ENCODE measurements at regions not wholly inside any gene's neighbourhood (a gene's known extent, or its start where the extent isn't known, plus 50 kb on each side); places are given as distances from the start of the nearest gene placed in this dataset.

DNA sequence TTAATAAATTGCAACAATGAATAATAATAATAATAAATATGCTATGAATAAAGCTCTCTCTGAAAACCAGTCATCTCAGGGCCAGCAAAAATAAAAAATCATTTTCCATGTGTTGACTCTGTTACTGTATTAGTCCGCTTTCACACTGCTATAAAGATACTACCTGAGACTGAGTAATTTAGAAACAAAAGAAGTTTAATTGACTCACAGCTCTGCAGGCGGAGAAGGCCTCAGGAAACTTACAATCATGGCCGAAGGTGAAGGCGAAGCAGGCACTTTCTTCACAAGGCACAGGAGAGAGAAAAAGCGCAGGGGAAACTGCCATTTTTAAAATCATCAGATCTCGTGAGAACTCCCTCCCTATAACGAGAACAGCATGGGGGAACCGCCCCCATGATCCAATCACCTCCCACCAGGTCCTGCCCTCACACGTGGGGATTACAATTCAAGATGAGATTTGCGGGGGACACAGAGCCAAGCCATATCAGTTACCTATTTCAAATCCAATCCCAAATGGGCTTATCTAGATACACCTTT lies 224.1 kb downstream of the IGSF11 start:
- Histone ChIP-seq H3K23ac (ENCODE audit: low read length in 2 of 2) (no peak overlapping the region), H3K4me3 (ENCODE audit: insufficient read depth in 1 of 2, low read depth in 1 of 2, low read length in 2 of 2) (no peak overlapping the region), H3K9ac (ENCODE audit: low read length) (no peak overlapping the region), H2BK12ac (ENCODE audit: low read length in 2 of 2) (no peak overlapping the region), H4K8ac (ENCODE audit: low read length) (no peak overlapping the region), H3K9me3 (ENCODE audit: control insufficient read depth, low read length) (no peaks in the 10 kb centered on the region), H2BK120ac (ENCODE audit: low read depth, low read length) (no peak overlapping the region), H2AFZ (ENCODE audit: low read depth, low read length) (no peak overlapping the region), H3K14ac (ENCODE audit: low read length in 2 of 2) (no peak overlapping the region), H3K27ac (ENCODE audit: low read length, poor library complexity, severe bottlenecking) (no peak overlapping the region), H2BK15ac (ENCODE audit: low read depth, poor library complexity, severe bottlenecking) (no peak overlapping the region), H2AK5ac (ENCODE audit: low read length, severe bottlenecking) (no peak overlapping the region), H2BK5ac (ENCODE audit: low read depth, low read length, poor library complexity, severe bottlenecking) (no peak overlapping the region), H3K4me1 (ENCODE audit: control insufficient read depth, insufficient read depth, low read depth, low read length) (no peaks in the 10 kb centered on the region), H3K18ac (ENCODE audit: low read depth in 1 of 2, low read length in 2 of 2) (no peak overlapping the region), H3K79me1 (replicated peaks; ENCODE audit: low read length, poor library complexity, severe bottlenecking) (no peaks in the 10 kb centered on the region), H3K27me3 (ENCODE audit: control insufficient read depth in 1 of 2, insufficient read depth in 1 of 2, low read length in 2 of 2) (no peaks in the 10 kb centered on the region), H3K4me2 (ENCODE audit: low read length, poor library complexity, severe bottlenecking) (no peak overlapping the region), H3K4ac (ENCODE audit: low read depth in 1 of 2, low read length in 2 of 2) (no peak overlapping the region), H4K91ac (ENCODE audit: low read length) (no peak overlapping the region), H3K36me3 (ENCODE audit: control insufficient read depth in 1 of 2, insufficient read depth in 2 of 2, low read depth in 1 of 2, low read length in 2 of 2) (no peaks in the 10 kb centered on the region)
- 89% methylated on average over 10 of the region's 10 CpGs for WGBS
- no peak for DNase-seq

- H3K9me3 ChIP-seq (ENCODE audit: control insufficient read depth, low read length) = no peaks in the 10 kb centered on the region
- H3K14ac ChIP-seq (ENCODE audit: low read length in 2 of 2) = no peak overlapping the region
- no peak overlapping the region for H3K9ac ChIP-seq (ENCODE audit: low read length)
- H2BK5ac ChIP-seq (ENCODE audit: low read depth, low read length, poor library complexity, severe bottlenecking) = no peak overlapping the region
- H3K4me2 ChIP-seq (ENCODE audit: low read length, poor library complexity, severe bottlenecking) = no peak overlapping the region
- H3K23ac ChIP-seq (ENCODE audit: low read length in 2 of 2) = no peak overlapping the region
- no peak overlapping the region for H2BK120ac ChIP-seq (ENCODE audit: low read depth, low read length)
- H2BK12ac ChIP-seq (ENCODE audit: low read length in 2 of 2) = no peak overlapping the region
- H3K18ac ChIP-seq (ENCODE audit: low read depth in 1 of 2, low read length in 2 of 2) = no peak overlapping the region
- no peak overlapping the region for H3K4me3 ChIP-seq (ENCODE audit: insufficient read depth in 1 of 2, low read depth in 1 of 2, low read length in 2 of 2)
- H3K79me1 ChIP-seq (replicated peaks; ENCODE audit: low read length, poor library complexity, severe bottlenecking) = no peaks in the 10 kb centered on the region
- WGBS = no CpG with 5 or more reads among the region's 3 CpGs
- no peaks in the 10 kb centered on the region for H3K27me3 ChIP-seq (ENCODE audit: control insufficient read depth in 1 of 2, insufficient read depth in 1 of 2, low read length in 2 of 2)
- no peak overlapping the region for H2AK5ac ChIP-seq (ENCODE audit: low read length, severe bottlenecking)
- no peak overlapping the region for H2AFZ ChIP-seq (ENCODE audit: low read depth, low read length)
- H4K8ac ChIP-seq (ENCODE audit: low read length) = no peak overlapping the region
- no peak overlapping the region for H4K91ac ChIP-seq (ENCODE audit: low read length)
- no peak overlapping the region for H2BK15ac ChIP-seq (ENCODE audit: low read depth, poor library complexity, severe bottlenecking)
- H3K4me1 ChIP-seq (ENCODE audit: control insufficient read depth, insufficient read depth, low read depth, low read length) = no peaks in the 10 kb centered on the region
- no peaks in the 10 kb centered on the region for H3K36me3 ChIP-seq (ENCODE audit: control insufficient read depth in 1 of 2, insufficient read depth in 2 of 2, low read depth in 1 of 2, low read length in 2 of 2)
- H3K27ac ChIP-seq (ENCODE audit: low read length, poor library complexity, severe bottlenecking) = no peak overlapping the region
- DNase-seq = no peak
- H3K4ac ChIP-seq (ENCODE audit: low read depth in 1 of 2, low read length in 2 of 2) = no peak overlapping the region
Measured at GRCh38 chr3:118811236-118811732, 223.4 kb downstream of the IGSF11 start.

DNA sequence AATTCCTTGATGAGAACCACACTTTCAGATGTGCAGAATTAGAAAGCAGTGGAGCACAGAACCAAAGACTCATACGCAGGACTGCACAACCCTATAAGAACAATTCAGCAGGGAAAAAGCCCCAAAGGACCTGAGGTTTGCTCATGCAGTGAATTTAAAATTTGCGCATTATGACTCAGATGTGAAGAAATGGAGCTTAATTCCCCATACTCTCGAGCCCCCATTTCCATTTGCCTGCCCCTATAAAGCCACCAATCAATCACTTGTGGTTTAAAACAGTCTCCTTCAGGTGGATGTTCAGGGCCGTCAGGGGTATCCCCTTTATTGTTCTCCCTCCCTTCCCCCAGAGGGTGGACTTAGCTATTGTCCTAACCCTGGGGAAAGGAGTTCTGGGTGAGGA lies 221.2 kb downstream of the IGSF11 start:
- H2AK5ac ChIP-seq (ENCODE audit: low read length, severe bottlenecking) = no peak overlapping the region
- no peak overlapping the region for H2BK120ac ChIP-seq (ENCODE audit: low read depth, low read length)
- H3K23ac ChIP-seq (ENCODE audit: low read length in 2 of 2) = no peak overlapping the region
- WGBS = 85% methylated on average over 3 of the region's 4 CpGs
- H3K9me3 ChIP-seq (ENCODE audit: control insufficient read depth, low read length) = no peaks in the 10 kb centered on the region
- no peak overlapping the region for H4K8ac ChIP-seq (ENCODE audit: low read length)
- no peak overlapping the region for H2BK5ac ChIP-seq (ENCODE audit: low read depth, low read length, poor library complexity, severe bottlenecking)
- no peaks in the 10 kb centered on the region for H3K79me1 ChIP-seq (replicated peaks; ENCODE audit: low read length, poor library complexity, severe bottlenecking)
- DNase-seq = no peak
- no peak overlapping the region for H2BK15ac ChIP-seq (ENCODE audit: low read depth, poor library complexity, severe bottlenecking)
- no peak overlapping the region for H3K27ac ChIP-seq (ENCODE audit: low read length, poor library complexity, severe bottlenecking)
- no peak overlapping the region for H3K4me3 ChIP-seq (ENCODE audit: insufficient read depth in 1 of 2, low read depth in 1 of 2, low read length in 2 of 2)
- H3K9ac ChIP-seq (ENCODE audit: low read length) = no peak overlapping the region
- no peaks in the 10 kb centered on the region for H3K27me3 ChIP-seq (ENCODE audit: control insufficient read depth in 1 of 2, insufficient read depth in 1 of 2, low read length in 2 of 2)
- H3K4me1 ChIP-seq (ENCODE audit: control insufficient read depth, insufficient read depth, low read depth, low read length) = no peaks in the 10 kb centered on the region
- H2AFZ ChIP-seq (ENCODE audit: low read depth, low read length) = no peak overlapping the region
- no peak overlapping the region for H3K14ac ChIP-seq (ENCODE audit: low read length in 2 of 2)
- no peak overlapping the region for H2BK12ac ChIP-seq (ENCODE audit: low read length in 2 of 2)
- no peak overlapping the region for H3K18ac ChIP-seq (ENCODE audit: low read depth in 1 of 2, low read length in 2 of 2)
- H3K36me3 ChIP-seq (ENCODE audit: control insufficient read depth in 1 of 2, insufficient read depth in 2 of 2, low read depth in 1 of 2, low read length in 2 of 2) = no peaks in the 10 kb centered on the region
- H4K91ac ChIP-seq (ENCODE audit: low read length) = no peak overlapping the region
- no peak overlapping the region for H3K4ac ChIP-seq (ENCODE audit: low read depth in 1 of 2, low read length in 2 of 2)
- H3K4me2 ChIP-seq (ENCODE audit: low read length, poor library complexity, severe bottlenecking) = no peak overlapping the region

- Histone ChIP-seq H3K9me3 (ENCODE audit: control insufficient read depth, low read length) (no peaks in the 10 kb centered on the region), H4K91ac (ENCODE audit: low read length) (no peak overlapping the region), H2BK5ac (ENCODE audit: low read depth, low read length, poor library complexity, severe bottlenecking) (no peak overlapping the region), H3K36me3 (ENCODE audit: control insufficient read depth in 1 of 2, insufficient read depth in 2 of 2, low read depth in 1 of 2, low read length in 2 of 2) (no peaks in the 10 kb centered on the region), H3K14ac (ENCODE audit: low read length in 2 of 2) (no peak overlapping the region), H3K27me3 (ENCODE audit: control insufficient read depth in 1 of 2, insufficient read depth in 1 of 2, low read length in 2 of 2) (no peaks in the 10 kb centered on the region), H3K9ac (ENCODE audit: low read length) (no peak overlapping the region), H3K23ac (ENCODE audit: low read length in 2 of 2) (no peak overlapping the region), H3K4ac (ENCODE audit: low read depth in 1 of 2, low read length in 2 of 2) (no peak overlapping the region), H3K4me2 (ENCODE audit: low read length, poor library complexity, severe bottlenecking) (no peak overlapping the region), H2AK5ac (ENCODE audit: low read length, severe bottlenecking) (no peak overlapping the region), H2AFZ (ENCODE audit: low read depth, low read length) (no peak overlapping the region), H2BK12ac (ENCODE audit: low read length in 2 of 2) (no peak overlapping the region), H2BK15ac (ENCODE audit: low read depth, poor library complexity, severe bottlenecking) (no peak overlapping the region), H3K4me1 (ENCODE audit: control insufficient read depth, insufficient read depth, low read depth, low read length) (no peaks in the 10 kb centered on the region), H2BK120ac (ENCODE audit: low read depth, low read length) (no peak overlapping the region), H3K18ac (ENCODE audit: low read depth in 1 of 2, low read length in 2 of 2) (no peak overlapping the region), H3K27ac (ENCODE audit: low read length, poor library complexity, severe bottlenecking) (no peak overlapping the region), H4K8ac (ENCODE audit: low read length) (no peak overlapping the region), H3K4me3 (ENCODE audit: insufficient read depth in 1 of 2, low read depth in 1 of 2, low read length in 2 of 2) (no peak overlapping the region), H3K79me1 (replicated peaks; ENCODE audit: low read length, poor library complexity, severe bottlenecking) (no peaks in the 10 kb centered on the region)
- WGBS = 8% methylated on average over 3 of the region's 5 CpGs
- peak; percentile 57 for DNase-seq
Measured at GRCh38 chr3:118817748-118818165, 216.9 kb downstream of the IGSF11 start.

All from mesenchymal stem cell (in vitro differentiated cells and primary cell).